ENCODE measurements at regions not wholly inside any gene's neighbourhood (a gene's known extent, or its start where the extent isn't known, plus 50 kb on each side); places are given as distances from the start of the nearest gene placed in this dataset.

GRCh38 chr9:20242510-20243189 is 379.6 kb downstream of the MLLT3 start:
- no peaks in the 10 kb centered on the region for H4K20me1 ChIP-seq (ENCODE audit: insufficient read depth, low read length)
- H3K27ac ChIP-seq (ENCODE audit: low read depth, low read length, poor library complexity, severe bottlenecking): no peak overlapping the region
- no peak overlapping the region for H3K4me2 ChIP-seq (ENCODE audit: low read length)
- H3F3A ChIP-seq (ENCODE audit: insufficient read depth, low read length): no peaks in the 10 kb centered on the region; the same call in 1 of the 2 replicates
- H3K36me3 ChIP-seq (ENCODE audit: insufficient read depth, low read length): no peaks in the 10 kb centered on the region
- H2AFZ ChIP-seq (ENCODE audit: low read length): no peak overlapping the region
- H3K9me3 ChIP-seq (ENCODE audit: low read length): no peaks in the 10 kb centered on the region
- H3K27me3 ChIP-seq (ENCODE audit: insufficient read depth, low read length): no peaks in the 10 kb centered on the region; the same call in 1 of the 2 replicates
- no peaks in the 10 kb centered on the region for H3K79me2 ChIP-seq (ENCODE audit: insufficient read depth, low read length)
- H3K4me1 ChIP-seq (ENCODE audit: insufficient read depth, low read length, severe bottlenecking): peaks cover 4% of the 10 kb centered on the region
- H3K4me3 ChIP-seq (ENCODE audit: low read depth, low read length, poor library complexity, severe bottlenecking): no peak overlapping the region
- H3K9me2 ChIP-seq (ENCODE audit: low read depth, low read length): no peaks in the 10 kb centered on the region
- H3K9ac ChIP-seq (ENCODE audit: low read length): no peak overlapping the region
- TF ChIP-seq EZH2 (IDR thresholded peaks at IDR 0.05; ENCODE audit: borderline replicate concordance, low read length) (no peak), CTCF (IDR thresholded peaks at IDR 0.05; ENCODE audit: low read length) (no peak)

- H3K9me2 ChIP-seq (ENCODE audit: low read depth, low read length): no peaks in the 10 kb centered on the region
- H4K20me1 ChIP-seq (ENCODE audit: insufficient read depth, low read length): no peaks in the 10 kb centered on the region
- H3K4me1 ChIP-seq (ENCODE audit: insufficient read depth, low read length, severe bottlenecking): peaks cover 4% of the 10 kb centered on the region
- no peaks in the 10 kb centered on the region for H3K79me2 ChIP-seq (ENCODE audit: insufficient read depth, low read length)
- no peak overlapping the region for H3K9ac ChIP-seq (ENCODE audit: low read length)
- H3K27me3 ChIP-seq (ENCODE audit: insufficient read depth, low read length): no peaks in the 10 kb centered on the region; the same call in 1 of the 2 replicates
- no peak overlapping the region for H3K4me3 ChIP-seq (ENCODE audit: low read depth, low read length, poor library complexity, severe bottlenecking)
- no peak overlapping the region for H3K27ac ChIP-seq (ENCODE audit: low read depth, low read length, poor library complexity, severe bottlenecking)
- H3F3A ChIP-seq (ENCODE audit: insufficient read depth, low read length): no peaks in the 10 kb centered on the region; the same call in 1 of the 2 replicates
- no peak overlapping the region for H2AFZ ChIP-seq (ENCODE audit: low read length)
- H3K9me3 ChIP-seq (ENCODE audit: low read length): no peaks in the 10 kb centered on the region
- no peak for TF ChIP-seq CTCF (IDR thresholded peaks at IDR 0.05; ENCODE audit: low read length)
- TF ChIP-seq EZH2 (IDR thresholded peaks at IDR 0.05; ENCODE audit: borderline replicate concordance, low read length): no peak
- no peak overlapping the region for H3K4me2 ChIP-seq (ENCODE audit: low read length)
- H3K36me3 ChIP-seq (ENCODE audit: insufficient read depth, low read length): no peaks in the 10 kb centered on the region
Observed at GRCh38 chr9:20240498-20240897, 381.8 kb downstream of the MLLT3 start.

- Histone ChIP-seq H2AFZ (ENCODE audit: low read length) (no peak overlapping the region), H3K36me3 (ENCODE audit: insufficient read depth, low read length) (no peaks in the 10 kb centered on the region), H4K20me1 (ENCODE audit: insufficient read depth, low read length) (no peaks in the 10 kb centered on the region), H3F3A (ENCODE audit: insufficient read depth, low read length) (no peaks in the 10 kb centered on the region; the same call in 1 of the 2 replicates), H3K9me3 (ENCODE audit: low read length) (no peaks in the 10 kb centered on the region), H3K4me3 (ENCODE audit: low read depth, low read length, poor library complexity, severe bottlenecking) (no peak overlapping the region), H3K9me2 (ENCODE audit: low read depth, low read length) (no peaks in the 10 kb centered on the region), H3K4me1 (ENCODE audit: insufficient read depth, low read length, severe bottlenecking) (peaks cover 4% of the 10 kb centered on the region), H3K27ac (ENCODE audit: low read depth, low read length, poor library complexity, severe bottlenecking) (no peak overlapping the region), H3K4me2 (ENCODE audit: low read length) (no peak overlapping the region), H3K9ac (ENCODE audit: low read length) (no peak overlapping the region), H3K79me2 (ENCODE audit: insufficient read depth, low read length) (no peaks in the 10 kb centered on the region), H3K27me3 (ENCODE audit: insufficient read depth, low read length) (no peaks in the 10 kb centered on the region)
- TF ChIP-seq EZH2 (IDR thresholded peaks at IDR 0.05; ENCODE audit: borderline replicate concordance, low read length): no peak
- no peak for TF ChIP-seq CTCF (IDR thresholded peaks at IDR 0.05; ENCODE audit: low read length)
Observed at GRCh38 chr9:20238921-20239320, 383.4 kb downstream of the MLLT3 start.
